GM10266 (cell line): ENCODE measurements at regions not wholly inside any gene's neighbourhood (a gene's known extent, or its start where the extent isn't known, plus 50 kb on each side); places are given as distances from the start of the nearest gene placed in this dataset.

ENCODE experiments used
- DNase-seq: peaks from one replicate; pipeline ENCODE4 v3.0.0; 2012; ENCODE audit errors: extremely low spot score
- CTCF ChIP-seq: IDR thresholded peaks from 2 replicates; pipeline ENCODE4 v1.5.1; 2012; ENCODE audit warnings: mild to moderate bottlenecking, low read depth; ENCODE audit not compliant: control insufficient read depth, insufficient read depth; ENCODE audit errors: missing control alignments

- TF ChIP-seq CTCF: no peak
- DNase-seq: no peak
Measured at GRCh38 chr5:57824623-57825022, 342.0 kb upstream of the ACTBL2 start.

- DNase-seq: no peak
- TF ChIP-seq CTCF: no peak
Measured at GRCh38 chr5:57824047-57824446, 341.4 kb upstream of the ACTBL2 start.

- no peak for TF ChIP-seq CTCF
- DNase-seq: no peak
Measured at GRCh38 chr5:57822651-57823050, 340.0 kb upstream of the ACTBL2 start.

GRCh38 chr5:57818397-57818796, 335.8 kb upstream of the ACTBL2 start:
- no peak for DNase-seq
- TF ChIP-seq CTCF: no peak

- TF ChIP-seq CTCF: no peak
- DNase-seq: no peak
Measured at GRCh38 chr5:57817924-57818323, 335.3 kb upstream of the ACTBL2 start.

GRCh38 chr5:57817001-57817453, 334.4 kb upstream of the ACTBL2 start:
- TF ChIP-seq CTCF: no peak
- no peak for DNase-seq

- TF ChIP-seq CTCF: no peak
- DNase-seq: no peak
Measured at GRCh38 chr5:57816108-57816507, 333.5 kb upstream of the ACTBL2 start.

GRCh38 chr5:57805732-57806131, 323.1 kb upstream of the ACTBL2 start:
- no peak for TF ChIP-seq CTCF
- no peak for DNase-seq
